GM18498 (cell line): ENCODE measurements at regions not wholly inside any gene's neighbourhood (a gene's known extent, or its start where the extent isn't known, plus 50 kb on each side); places are given as distances from the start of the nearest gene placed in this dataset.

ENCODE experiments used
- ATAC-seq: cut with Tn5 transposase; IDR thresholded peaks from one replicate; pipeline ENCODE4 v1.9.1; 2021; ENCODE audit warnings: mild to moderate bottlenecking, moderate library complexity; ENCODE audit not compliant: unreplicated experiment

DNA sequence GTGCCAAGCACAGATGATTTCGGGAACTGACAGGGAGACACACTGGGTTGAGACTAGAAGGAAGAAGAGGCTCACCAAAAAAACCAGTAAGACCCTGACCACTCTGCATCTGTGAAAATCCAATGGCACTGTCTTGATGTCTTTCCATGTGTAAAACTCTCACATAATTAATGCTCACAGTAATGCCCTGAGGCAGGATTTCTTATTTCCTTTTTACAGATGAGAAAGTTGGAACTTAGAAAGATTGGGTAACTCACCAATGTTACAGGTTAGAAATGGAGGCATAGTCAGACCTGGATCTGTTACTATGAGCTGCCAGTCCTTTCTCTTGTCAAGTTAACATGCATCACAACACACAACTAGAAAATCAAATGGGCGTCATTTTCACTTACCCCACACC is 151.0 kb upstream of the MCHR2 start:
- no peak for ATAC-seq

DNA sequence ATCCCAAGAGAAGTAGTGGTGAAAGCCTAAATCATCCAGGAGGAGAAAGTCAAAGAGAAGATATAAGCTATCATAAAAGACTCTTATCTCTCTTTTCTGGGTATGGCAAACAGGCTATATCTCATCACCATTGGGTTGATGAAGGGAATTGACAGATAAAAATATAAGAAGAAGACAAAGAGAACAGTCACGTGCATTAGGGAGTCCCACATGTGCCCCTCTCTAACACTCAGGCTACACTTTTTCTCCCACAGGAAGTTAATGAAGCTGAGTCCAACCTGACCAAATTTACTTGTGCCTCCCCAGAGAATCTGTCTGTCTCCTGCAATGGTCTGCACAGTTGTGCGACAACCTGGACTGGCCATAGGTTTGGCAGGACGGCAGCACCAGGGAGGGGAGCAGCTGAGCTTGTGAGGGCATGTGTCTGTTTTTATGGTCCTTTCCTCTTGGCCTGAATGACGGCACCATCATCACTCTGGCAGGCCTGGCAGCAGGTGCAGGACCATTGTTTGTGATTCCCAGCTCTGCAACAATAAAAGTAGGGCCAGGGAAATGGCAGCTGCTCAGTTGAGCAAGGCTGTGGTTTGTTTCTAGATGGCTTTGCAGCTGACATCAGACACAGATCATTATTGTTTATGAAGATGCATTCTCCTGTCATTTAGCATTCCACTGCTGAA is 144.5 kb upstream of the MCHR2 start:
- ATAC-seq = no peak

DNA sequence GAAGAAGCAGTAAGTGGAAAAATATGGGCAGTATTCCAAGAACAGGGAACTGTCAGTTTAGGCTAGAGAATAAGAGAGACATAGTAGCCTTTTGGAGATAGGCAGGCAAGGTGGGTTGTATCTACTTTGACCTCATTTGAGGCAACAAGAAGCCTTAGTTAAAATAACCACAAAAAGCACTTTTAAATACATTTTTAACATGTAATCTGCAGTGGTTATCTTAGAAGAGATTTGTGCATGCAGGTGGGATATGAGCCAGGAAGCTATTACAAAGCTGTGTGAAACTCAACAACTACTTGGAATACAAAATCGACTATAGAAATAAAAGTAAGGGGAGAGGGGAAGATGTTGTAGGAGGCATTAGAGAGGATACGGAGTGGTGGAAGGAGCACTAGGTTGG is 143.7 kb upstream of the MCHR2 start:
- no peak for ATAC-seq

DNA sequence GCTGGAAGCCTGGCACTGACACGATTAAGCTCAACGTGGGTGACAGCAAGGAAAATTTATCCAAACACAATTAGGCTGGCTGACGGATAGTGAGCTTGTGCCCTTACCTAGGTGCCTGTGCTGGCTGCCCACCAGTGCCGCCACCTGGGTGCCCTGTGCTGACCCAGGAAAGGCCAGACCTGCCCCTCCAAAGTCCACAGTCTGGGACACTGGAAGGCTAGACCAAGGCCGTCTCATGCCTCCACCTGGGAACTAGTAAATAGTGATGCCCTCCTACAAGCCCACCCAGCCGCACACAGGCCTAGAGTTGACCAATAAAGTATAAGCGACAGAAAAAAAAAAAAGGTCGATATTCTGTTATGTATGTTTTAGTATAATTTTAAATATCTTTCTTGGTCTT is 142.6 kb upstream of the MCHR2 start:
- ATAC-seq = no peak

DNA sequence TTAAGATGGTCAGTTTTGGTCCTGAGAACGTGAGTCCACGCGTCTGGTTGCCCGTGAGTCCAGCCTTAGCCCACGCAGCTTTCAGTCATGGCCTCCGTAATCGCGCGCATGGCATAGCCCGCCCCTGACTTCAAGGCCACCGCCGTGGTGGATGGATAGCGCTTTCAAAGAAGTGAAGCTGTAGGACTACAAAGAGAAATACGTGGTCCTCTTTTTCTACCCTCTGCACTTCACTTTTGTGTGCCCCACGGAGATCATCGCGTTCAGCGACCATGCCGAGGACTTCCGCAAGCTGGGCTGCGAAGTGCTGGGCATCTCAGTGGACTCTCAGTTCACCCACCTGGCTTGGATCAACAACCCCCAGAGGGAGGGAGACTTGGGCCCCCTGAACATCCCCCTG is 142.0 kb upstream of the MCHR2 start:
- no peak for ATAC-seq

DNA sequence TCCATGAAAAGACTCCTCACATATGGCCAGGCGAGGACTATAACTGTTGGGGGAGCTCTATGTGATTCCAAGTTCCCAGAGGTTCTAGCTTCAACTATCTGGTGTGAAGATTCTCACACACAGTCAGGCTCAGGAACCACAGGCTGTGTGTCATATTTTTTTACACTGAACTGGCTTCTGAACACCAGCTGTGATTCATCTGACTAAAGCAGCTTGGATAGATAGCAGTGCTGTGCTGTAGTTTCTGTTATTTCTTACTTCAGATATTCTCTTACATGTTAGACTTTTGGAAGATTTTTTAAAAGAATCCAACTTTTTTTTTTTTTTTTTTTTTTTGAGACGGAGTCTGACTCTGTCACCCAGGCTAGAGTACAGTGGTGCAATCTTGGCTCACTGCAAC is 140.7 kb upstream of the MCHR2 start:
- no peak for ATAC-seq

DNA sequence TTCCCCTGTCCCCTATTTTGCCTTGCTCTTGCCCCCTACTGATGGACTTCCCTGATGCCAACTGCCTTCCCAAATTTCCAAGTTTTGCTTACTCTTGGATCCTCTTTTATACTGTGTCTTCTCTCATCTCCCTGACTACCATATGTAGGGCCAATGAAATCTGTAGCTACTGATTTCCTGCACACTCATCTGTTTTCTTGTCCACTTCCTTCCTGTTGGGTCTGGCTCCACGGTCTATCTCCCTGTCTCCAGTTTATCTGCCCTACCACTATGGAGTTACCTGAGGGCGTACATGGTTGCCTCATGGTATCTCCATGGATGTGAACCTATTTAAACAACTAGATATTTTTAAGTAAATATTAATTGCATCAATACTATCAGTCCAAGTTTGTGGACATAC is 140.3 kb upstream of the MCHR2 start:
- no peak for ATAC-seq

DNA sequence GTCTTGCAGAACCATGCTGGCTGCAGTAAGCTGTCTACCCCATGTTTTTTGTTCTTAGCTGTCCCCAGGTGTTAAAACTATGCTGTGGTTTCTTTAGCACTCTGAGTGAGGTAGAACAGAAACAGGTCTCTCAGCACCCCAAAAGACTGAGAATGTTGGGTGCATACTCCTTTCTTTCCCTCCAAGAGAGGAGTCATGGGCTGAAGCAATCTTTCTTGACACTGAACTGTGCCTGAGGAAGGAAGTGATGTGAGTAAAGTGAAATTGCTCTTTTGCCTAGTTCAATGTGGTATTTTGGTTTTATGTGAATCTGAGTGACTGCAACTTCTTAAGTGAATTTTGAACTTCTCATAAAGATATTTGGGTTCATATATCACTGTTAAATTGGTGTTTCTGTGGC is 138.0 kb upstream of the MCHR2 start:
- no peak for ATAC-seq

DNA sequence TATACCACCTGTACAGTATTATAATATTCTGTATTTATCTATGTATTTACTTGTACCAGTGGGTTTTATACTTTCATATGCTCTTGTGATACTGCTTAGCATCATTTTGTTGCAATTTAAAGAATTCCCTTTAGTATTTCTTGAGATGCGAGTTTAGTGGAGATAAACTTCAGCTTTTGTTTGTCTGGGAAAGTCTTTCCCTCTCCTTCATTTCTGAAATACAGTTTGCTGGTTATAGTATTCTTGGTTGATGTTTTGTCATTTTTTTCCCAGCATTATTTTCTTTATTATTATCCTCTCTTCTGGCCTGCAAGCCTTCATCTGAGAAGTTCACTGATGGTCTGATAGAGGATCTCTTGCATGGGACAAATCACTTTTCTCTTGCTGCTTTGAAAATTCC is 136.6 kb upstream of the MCHR2 start:
- ATAC-seq = no peak

DNA sequence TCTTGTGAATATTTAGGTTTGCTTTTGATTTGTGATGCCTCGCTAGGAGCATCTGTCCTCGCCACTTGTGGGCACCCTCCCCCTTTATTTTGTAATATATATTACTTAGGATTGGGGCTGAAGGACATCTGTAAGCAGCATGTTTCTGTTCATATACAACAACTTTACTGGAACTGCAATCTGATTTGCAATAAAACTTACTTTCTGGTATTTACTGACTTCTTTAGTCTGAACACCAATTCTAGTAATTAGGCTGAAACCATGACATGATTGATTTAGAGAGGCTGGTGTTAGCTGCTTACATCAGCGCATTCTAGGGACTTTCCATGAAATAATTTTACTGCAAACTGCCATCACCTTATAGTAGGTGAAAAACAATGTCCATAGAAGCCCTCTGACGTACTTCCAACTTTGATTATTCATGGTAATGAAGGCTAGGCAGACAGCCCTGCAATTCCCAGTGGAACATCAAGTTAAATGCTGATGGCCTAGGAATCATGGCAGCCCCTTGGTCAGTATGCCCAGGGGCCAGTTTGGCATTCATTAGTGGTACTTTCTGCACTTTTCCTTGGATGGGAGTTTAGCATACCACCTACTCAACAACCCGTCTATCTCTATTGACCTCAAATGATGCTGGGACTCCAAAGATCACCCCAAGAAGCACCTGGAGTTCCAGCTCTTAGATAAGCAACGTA is 132.9 kb upstream of the MCHR2 start:
- ATAC-seq = peak; percentile 64

DNA sequence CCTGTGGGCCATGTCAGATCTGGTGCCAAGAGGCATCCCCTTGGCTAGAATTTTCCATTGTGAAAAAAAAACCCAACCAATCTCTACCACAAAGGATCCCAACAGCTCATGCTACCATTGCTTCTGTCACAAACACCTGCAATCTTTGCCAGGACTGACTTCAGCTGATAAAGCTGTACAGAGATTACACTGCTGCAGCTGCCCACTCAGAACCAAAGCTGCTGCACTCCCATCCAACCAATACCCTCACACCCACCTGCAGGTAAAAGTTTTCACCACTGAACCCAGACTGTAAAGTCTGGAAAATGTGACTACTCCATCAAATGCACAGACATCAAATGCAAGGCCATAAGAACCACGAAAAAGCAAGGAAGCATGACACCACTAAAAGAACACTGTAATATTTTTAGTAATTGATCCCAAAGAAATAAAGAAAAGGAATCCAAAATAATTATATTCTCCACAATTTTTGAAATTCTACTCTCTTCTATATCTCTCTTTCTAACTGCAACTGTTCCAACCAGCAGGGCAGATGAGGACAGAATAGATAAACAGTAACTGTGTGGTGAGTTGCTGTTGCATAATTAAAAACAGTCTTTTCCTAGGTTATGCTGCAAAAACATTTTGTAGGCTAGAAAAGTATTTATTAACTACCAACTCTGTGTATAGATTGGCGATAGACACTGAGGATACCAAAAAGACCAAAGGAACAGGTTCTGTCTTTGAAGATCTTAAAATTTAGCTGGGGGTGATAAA is 128.0 kb upstream of the MCHR2 start:
- no peak for ATAC-seq

DNA sequence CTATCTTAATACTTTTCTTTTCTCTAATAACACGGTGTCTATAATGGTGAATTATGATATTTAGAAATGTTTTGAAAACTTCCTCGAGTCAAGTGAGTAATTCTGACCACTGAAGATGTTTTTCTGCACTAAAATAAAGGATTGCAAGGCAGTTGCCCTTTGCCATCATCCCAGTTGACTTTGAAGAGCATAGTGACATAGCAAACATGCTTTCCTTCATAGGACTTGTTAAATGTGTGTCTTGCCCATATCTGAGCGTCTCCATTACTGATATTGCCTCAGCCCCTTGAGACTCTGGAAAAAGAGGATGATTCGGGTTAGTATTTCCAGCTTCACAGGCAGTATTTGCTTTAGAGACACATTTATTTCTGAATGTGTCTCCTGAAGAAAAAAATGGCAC is 125.2 kb upstream of the MCHR2 start:
- no peak for ATAC-seq

DNA sequence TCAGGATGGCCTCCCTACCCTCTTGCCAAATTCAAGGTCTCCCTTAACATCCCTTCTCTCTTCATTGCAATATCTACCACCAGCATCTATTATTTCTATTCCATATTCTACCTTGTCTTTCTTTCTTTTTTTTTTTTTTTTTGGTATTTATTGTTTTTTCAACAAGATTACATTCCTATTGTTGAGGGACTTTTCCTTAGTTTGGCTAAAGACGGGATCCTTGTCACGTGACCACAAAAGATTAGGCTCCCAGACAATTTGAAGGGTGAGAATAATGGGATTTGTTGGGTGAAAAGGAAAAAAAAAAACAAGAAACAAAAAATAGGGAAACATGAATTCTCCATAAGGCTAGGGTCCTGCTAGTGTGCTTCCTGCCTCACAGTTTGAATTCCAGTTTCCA is 124.3 kb upstream of the MCHR2 start:
- no peak for ATAC-seq

DNA sequence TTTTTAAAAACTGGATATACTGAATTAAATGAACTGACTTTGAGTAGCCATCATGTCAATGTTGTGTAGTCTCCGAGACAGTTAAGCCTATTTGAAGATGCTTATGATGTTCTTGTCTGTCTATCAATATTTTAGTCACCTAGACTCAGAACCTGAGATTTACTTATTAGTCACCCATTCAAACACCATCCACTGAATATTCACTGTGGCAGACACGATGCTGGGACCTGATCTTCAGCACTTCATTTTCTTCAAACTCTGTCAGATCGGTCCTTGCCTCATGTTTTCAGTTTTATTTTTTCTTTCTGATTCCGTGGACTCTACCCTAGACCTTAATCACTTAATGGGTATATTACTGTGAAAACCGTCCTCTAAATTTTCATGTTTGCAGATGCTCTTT is 123.7 kb upstream of the MCHR2 start:
- no peak for ATAC-seq

DNA sequence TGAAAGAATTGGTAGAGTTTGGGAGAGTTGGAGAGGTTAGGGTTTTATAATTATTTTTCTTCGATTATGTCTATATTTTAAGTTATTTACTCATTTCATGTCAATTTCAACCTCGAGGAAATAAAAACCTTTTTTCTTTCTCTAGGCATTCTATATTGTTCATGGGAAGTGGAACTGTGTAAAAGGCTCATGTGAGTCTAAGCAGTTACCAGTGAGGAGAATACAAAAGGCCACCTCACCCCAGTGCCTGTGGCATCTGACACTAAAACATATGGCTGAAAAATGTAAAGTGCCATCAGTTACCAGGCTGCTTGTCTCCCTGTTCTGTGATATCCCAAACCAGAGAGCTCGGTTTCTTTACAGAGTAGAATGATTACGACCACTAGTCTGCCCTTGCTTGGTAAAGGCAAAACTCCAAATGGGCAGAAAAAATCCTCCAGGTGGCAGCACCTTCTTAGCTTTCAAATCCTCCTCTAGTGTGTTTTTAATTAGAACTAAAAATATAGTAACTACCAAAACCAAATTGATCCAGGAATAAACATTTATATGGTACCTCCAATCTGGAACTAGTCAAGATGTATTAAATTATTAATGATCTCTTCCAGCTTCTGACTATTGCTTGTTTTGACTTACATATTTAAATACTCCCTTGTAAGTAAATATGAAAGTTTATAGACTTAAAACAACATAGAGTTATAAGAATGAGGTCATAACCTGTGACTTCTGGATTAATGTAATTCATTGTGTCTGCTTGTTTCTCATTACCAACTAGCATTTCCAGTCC is 122.6 kb upstream of the MCHR2 start:
- peak; percentile 73 for ATAC-seq

DNA sequence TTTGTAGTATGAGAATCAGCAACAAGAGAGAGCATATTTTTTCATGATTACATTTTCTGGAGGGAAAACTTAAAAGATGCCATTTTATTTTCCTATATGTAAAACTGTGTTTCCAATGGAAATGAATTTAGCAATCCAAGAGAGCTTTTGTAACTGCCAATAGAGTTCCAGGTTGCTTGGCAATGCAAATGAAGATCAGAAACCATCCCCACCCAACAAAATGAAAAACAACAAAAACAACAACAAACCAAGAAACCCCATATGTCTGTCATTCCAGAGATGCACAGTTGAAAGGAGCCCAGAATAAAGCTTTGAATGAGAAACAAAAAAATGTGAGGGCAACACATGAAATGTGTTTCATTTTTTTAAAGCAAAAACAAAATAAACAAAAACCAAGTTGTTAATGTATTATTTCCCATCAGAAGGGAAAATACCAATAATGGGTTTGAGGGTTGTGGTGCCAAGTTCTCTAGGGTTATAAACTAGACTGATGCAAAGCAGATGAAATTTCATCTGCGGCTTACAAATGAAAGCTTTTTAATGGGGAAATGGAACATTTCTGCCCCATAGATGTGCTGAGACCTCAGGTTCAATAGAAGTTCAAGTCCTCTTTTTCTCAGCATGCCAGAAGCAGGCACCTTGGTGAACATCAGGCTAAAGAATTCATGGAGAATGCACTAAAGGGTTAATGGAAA is 121.5 kb upstream of the MCHR2 start:
- no peak for ATAC-seq

DNA sequence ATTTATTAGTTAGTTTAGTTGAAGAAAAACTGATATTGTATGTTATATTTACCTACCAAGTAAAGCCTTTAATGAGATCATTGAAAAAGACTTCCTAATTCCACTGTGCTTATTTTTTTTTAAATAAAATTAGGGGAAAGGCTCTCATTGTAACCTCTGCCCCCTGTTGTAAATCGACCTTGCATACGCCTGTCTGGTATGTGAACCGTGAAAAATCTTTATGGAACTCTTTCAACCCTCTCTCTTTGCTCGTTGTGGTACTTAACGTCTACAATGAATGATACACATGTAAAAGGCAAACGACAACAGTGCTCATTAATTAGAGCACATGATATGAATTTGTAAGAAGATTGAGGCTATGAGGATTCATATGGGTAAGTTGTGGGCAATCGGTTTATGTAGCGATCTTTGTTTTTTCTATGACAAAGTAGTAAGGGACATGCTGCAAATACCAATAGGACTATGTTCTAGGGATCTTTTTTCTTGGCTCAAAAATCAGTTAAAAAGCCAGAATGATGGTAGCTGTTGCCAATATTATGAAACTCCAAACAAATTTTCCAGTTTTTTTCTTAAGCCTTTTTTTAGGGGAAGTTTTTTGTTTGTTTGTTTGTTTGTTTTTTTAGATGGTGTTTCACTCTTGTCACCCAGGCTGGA is 119.0 kb upstream of the MCHR2 start:
- ATAC-seq = no peak

DNA sequence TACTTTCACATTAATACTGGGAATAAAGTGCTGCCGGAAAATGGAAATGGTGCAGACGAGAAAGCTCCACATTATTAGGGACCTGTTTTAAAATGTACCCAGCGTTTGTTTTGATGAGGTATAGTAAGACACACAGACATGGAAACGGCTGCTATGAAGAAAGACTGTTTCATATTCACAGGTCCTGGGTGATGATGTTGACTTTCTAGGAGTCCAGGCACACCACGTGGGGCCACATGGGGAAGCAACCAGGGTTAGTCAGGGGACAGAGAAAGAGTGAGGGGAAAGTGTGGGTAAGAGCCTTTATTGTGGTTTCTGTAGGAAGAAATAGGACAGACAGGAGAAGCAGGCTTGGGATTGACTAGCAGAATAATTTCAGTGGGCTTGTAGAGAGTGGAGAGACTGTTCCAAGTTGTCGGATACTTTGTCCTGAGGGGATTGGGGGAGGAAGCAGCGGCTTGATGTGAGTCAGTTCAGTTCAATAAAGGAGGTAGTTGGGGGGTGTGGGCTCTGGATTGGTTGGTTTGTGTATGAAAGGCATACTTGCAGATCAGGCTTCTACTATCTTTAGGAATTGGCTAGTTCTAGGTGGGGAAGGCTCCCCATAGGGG is 112.0 kb upstream of the MCHR2 start:
- ATAC-seq = no peak

DNA sequence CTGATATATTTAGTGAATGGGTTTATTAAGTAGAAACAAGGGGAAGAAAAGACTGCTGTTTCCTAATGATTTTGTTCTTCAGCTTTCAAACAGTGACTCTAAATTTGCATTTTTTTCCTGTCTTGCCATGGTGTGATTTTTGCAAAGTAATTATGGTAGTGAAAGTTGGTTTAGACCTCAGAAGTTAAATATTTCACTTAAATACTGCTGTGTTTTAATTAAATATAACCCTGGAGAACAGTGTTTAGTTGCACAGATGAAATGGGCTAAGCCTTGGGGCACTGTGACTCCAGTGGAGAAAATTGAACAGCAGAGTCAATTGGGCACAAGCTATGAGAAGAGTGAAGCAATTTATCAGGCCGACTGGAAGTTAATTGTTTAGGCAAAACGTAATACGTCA is 111.1 kb upstream of the MCHR2 start:
- peak; percentile 42 for ATAC-seq

DNA sequence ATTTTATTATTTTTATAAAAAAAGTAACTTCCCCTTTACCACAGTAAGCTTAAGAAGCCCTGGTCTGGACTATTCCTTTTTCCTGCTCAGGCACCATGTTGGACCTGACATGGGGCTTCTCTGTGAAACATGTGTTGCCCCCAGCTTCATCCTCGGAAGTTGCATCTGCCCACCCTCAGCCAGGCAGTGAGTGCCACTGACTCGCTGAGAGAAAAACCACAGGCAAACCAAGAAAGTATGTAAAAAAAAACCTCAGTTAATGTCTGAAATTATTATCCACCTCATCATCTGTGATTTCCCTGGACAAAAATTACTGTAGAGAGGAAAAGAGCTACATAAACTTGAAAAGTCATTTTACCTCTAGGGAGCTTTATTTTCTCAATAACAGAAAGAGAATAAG is 109.9 kb upstream of the MCHR2 start:
- no peak for ATAC-seq
